HepG2 (cell line): ENCODE measurements at regions not wholly inside any gene's neighbourhood (a gene's known extent, or its start where the extent isn't known, plus 50 kb on each side); places are given as distances from the start of the nearest gene placed in this dataset.
"Not testable (repeated sequence)": the region's sequence is repeated elsewhere in the genome, so short reads cannot be mapped to it uniquely, and the experiment has no call there.

Experiments used
- MAFF ChIP-seq: IDR thresholded peaks from 2 replicates; pipeline ENCODE4 v1.6.1; 2011; ENCODE audit warnings: low read depth, low read length, improper control_type of control experiment
- MAZ ChIP-seq, 2 experiments: sonication (generic) in 1 of 2; formaldehyde crosslinking in 1 of 2; IDR thresholded peaks; 2 replicates each; pipeline versions ENCODE4 v1.5.0 to v1.6.1; 2012 to 2020; ENCODE audit warnings: low read depth in 2 of 2, mild to moderate bottlenecking in 2 of 2, borderline replicate concordance in 1 of 2, improper control_type of control experiment in 1 of 2, low read length in 1 of 2, missing genetic modification reagents in 1 of 2, moderate library complexity in 1 of 2
- POLR2AphosphoS5 ChIP-seq: IDR thresholded peaks from 2 replicates; pipeline ENCODE4 v1.6.1; 2012; ENCODE audit warnings: low read depth, low read length
- RXRA ChIP-seq: sonication (generic); formaldehyde crosslinking; IDR thresholded peaks from 2 replicates; pipeline ENCODE4 v1.5.1; 2020; ENCODE audit warnings: missing genetic modification reagents
- ZFAT ChIP-seq: sonication (generic); formaldehyde crosslinking; conservative IDR thresholded peaks from 2 replicates; pipeline ENCODE4 v1.8.1; 2023; ENCODE audit warnings: missing genetic modification reagents, inconsistent platforms
- ZSCAN9 ChIP-seq: IDR thresholded peaks from 2 replicates; pipeline ENCODE4 v1.6.1; 2016; ENCODE audit warnings: borderline replicate concordance
- TF ChIP-seq, protein P1 (sequence below), 2 experiments: sonication (generic) in 1 of 2; formaldehyde crosslinking in 1 of 2; IDR thresholded peaks; 2 replicates each; pipeline versions ENCODE4 v1.5.1 to v1.6.1; 2011 to 2020; ENCODE audit warnings: borderline replicate concordance in 1 of 2, low read depth in 1 of 2, low read length in 1 of 2, mild to moderate bottlenecking in 1 of 2, missing genetic modification reagents in 1 of 2, moderate library complexity in 1 of 2

DNA sequence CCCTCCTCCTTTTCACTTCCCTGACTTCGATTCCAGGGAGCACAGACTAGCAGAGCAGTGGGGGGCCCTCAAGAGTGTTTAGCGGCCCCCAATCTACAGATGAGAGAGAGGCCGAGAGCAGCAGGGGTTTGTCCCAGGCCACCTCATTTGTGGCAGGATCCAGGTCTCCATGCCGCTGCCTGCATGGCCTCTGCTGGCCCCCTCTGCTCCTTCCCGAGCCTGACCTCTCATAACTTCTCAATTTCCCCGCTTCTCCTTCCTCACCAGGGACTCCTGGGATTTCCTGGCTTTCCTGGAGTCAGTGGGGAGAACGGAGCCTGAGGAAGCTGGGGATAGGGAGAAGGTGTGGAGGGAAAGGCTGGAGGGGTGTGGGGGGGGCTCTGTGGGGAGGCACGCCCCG is 70.1 kb upstream of the TUBA3E start:
- TF ChIP-seq POLR2AphosphoS5; ZSCAN9 (CRISPR knock-in tag); RXRA; MAZ (IDR thresholded peaks at IDR 0.05; ENCODE audit: borderline replicate concordance, low read depth, low read length); MAZ (CRISPR knock-in tag; IDR thresholded peaks at IDR 0.05; ENCODE audit: low read depth); ZFAT; MAFF: not testable (repeated sequence)
- TF ChIP-seq, protein P1, sequence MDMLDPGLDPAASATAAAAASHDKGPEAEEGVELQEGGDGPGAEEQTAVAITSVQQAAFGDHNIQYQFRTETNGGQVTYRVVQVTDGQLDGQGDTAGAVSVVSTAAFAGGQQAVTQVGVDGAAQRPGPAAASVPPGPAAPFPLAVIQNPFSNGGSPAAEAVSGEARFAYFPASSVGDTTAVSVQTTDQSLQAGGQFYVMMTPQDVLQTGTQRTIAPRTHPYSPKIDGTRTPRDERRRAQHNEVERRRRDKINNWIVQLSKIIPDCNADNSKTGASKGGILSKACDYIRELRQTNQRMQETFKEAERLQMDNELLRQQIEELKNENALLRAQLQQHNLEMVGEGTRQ (IDR thresholded peaks at IDR 0.05; ENCODE audit: low read depth, low read length), result not testable (repeated sequence)
- TF ChIP-seq, protein P1 (CRISPR knock-in tag; IDR thresholded peaks at IDR 0.05; ENCODE audit: borderline replicate concordance), result not testable (repeated sequence)
